Esophagus muscularis mucosa (tissue), 3 donors: ENCODE measurements at regions not wholly inside any gene's neighbourhood (a gene's known extent, or its start where the extent isn't known, plus 50 kb on each side); places are given as distances from the start of the nearest gene placed in this dataset.

Source experiments
- CTCF ChIP-seq, 3 experiments: fragments of 200-600 bp in 2 of 3; fragments of 450-650 bp in 1 of 3; sonication (generic) in 2 of 3; IDR thresholded peaks; one replicate each; pipeline ENCODE4 v1.5.1; 2017 to 2019; ENCODE audit warnings: antibody characterized with exemption in 3 of 3, mild to moderate bottlenecking in 2 of 3, moderate library complexity in 1 of 3
- POLR2A ChIP-seq: fragments of 450-650 bp; IDR thresholded peaks from one replicate; pipeline ENCODE4 v1.6.1; 2017; ENCODE audit warnings: antibody characterized with exemption, moderate library complexity, mild to moderate bottlenecking, low read depth

GRCh38 chr2:216793386-216793785, 66.5 kb downstream of the TNP1 start:
- no peak for TF ChIP-seq POLR2A
- no peak for TF ChIP-seq CTCF (IDR thresholded peaks at IDR 0.05)
